Psoas muscle (tissue), 7 donors: ENCODE measurements at regions not wholly inside any gene's neighbourhood (a gene's known extent, or its start where the extent isn't known, plus 50 kb on each side); places are given as distances from the start of the nearest gene placed in this dataset.

Experiments
- ATAC-seq, 4 donors: fragments of 200-7000 bp; cut with Tn5 transposase; one replicate each; pipeline ENCODE4 v1.9.1; 2020; ENCODE audit warnings: moderate library complexity in 3 of 4, mild to moderate bottlenecking in 2 of 4
- DNase-seq, 2 donors: peaks; one replicate each; pipeline ENCODE4 v3.0.0-alpha.2; 2020
- H3K27ac ChIP-seq: fragments of 200-600 bp; one replicate; pipeline ENCODE4 v1.8.0; 2022
- H3K27me3 ChIP-seq, 3 donors: fragments of 200-600 bp in 1 of 3; one replicate each; pipeline versions ENCODE4 v1.6.1 to v1.8.0; 2013 to 2022; ENCODE audit warnings: low read length in 2 of 3, mild to moderate bottlenecking in 2 of 3, moderate library complexity in 1 of 3; ENCODE audit not compliant: insufficient read depth in 3 of 3
- H3K36me3 ChIP-seq, 2 donors: fragments of 200-600 bp in 1 of 2; one replicate each; pipeline versions ENCODE4 v1.6.1 to v1.8.0; 2013 to 2022; ENCODE audit warnings: low read depth in 1 of 2, mild to moderate bottlenecking in 1 of 2, moderate library complexity in 1 of 2; ENCODE audit not compliant: insufficient read depth in 1 of 2
- H3K4me1 ChIP-seq: fragments of 200-600 bp; one replicate; pipeline ENCODE4 v1.8.0; 2022
- H3K4me3 ChIP-seq: fragments of 200-600 bp; one replicate; pipeline ENCODE4 v1.8.0; 2022; ENCODE audit warnings: mild to moderate bottlenecking
- H3K9me3 ChIP-seq: fragments of 200-600 bp; one replicate; pipeline ENCODE4 v1.8.0; 2022
- WGBS, 3 donors: extraction: QIAGEN DNeasy Blood & Tissue Kit; methylation state at CpG; one replicate each; pipeline versions ENCODE4 v1.1.6 to v1.1.7; 2013; 5-methylcytosine and 5-hydroxymethylcytosine counted together
- intact Hi-C, 2 donors: fragments of 100-400 bp; cut with DNase I; formaldehyde crosslinking; loops; one replicate each; pipeline versions ENCODE4 v1.11.0 to v1.14.2; 2022
- TF ChIP-seq, protein P1 (sequence below): fragments of 200-600 bp; IDR thresholded peaks from one replicate; pipeline ENCODE4 v1.8.0; 2022; ENCODE audit warnings: antibody characterized with exemption
- donor health status: healthy with polysubstance abuse.
- donor health status: DM: no; HTN: no; CAD: no; lungs with moderate emphysema.
- donor health status: Bipolar disorder and iron deficiency.
- donor health status: healthy.
- donor health status: DM: yes; HTN: yes; CAD: no.
- donor health status: DM: no; HTN: no; CAD: no.
- donor health status: DM: yes; HTN: yes; CAD: no.

- DNase-seq (no peak), ATAC-seq (no peak)
- Histone ChIP-seq H3K4me3 (no peak overlapping the region), H3K27ac (no peak overlapping the region), H3K9me3 (no peaks in the 10 kb centered on the region), H3K27me3 (no peaks in the 10 kb centered on the region), H3K4me1 (no peaks in the 10 kb centered on the region), H3K36me3 (no peaks in the 10 kb centered on the region)
- intact Hi-C loops, result no loop called here
- TF ChIP-seq, protein P1, sequence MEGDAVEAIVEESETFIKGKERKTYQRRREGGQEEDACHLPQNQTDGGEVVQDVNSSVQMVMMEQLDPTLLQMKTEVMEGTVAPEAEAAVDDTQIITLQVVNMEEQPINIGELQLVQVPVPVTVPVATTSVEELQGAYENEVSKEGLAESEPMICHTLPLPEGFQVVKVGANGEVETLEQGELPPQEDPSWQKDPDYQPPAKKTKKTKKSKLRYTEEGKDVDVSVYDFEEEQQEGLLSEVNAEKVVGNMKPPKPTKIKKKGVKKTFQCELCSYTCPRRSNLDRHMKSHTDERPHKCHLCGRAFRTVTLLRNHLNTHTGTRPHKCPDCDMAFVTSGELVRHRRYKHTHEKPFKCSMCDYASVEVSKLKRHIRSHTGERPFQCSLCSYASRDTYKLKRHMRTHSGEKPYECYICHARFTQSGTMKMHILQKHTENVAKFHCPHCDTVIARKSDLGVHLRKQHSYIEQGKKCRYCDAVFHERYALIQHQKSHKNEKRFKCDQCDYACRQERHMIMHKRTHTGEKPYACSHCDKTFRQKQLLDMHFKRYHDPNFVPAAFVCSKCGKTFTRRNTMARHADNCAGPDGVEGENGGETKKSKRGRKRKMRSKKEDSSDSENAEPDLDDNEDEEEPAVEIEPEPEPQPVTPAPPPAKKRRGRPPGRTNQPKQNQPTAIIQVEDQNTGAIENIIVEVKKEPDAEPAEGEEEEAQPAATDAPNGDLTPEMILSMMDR, result no peak
- WGBS, 3 donors, result 84 to 96% (median 86%) methylated on average over 3 of the region's 3 CpGs
Measured at GRCh38 chr10:10901906-10902305, 115.8 kb upstream of the CELF2 start.

DNA sequence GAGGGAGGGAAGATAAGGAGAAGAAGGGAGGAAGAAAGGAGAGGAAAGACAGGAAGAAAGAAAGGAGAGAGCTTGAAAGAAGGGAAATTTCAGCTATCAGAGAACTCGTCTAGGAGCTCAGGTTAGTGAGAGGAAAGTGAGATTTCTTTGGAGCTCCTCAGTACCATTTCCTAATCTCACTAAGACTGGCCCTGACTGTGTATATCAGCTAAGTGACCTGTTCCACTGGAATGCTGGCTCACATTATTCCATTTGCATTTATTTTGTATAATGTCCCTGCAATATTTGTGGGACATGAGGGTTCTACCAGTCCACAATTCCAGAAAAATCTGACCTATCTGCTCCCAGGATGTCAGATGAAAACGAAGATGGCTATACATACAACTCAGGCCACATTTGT is 114.7 kb upstream of the CELF2 start:
- intact Hi-C loops, result no loop called here
- H3K27me3 ChIP-seq, result no peaks in the 10 kb centered on the region
- H3K27ac ChIP-seq, result no peak overlapping the region
- DNase-seq (no peak), ATAC-seq (no peak)
- H3K4me3 ChIP-seq, result no peak overlapping the region
- no peaks in the 10 kb centered on the region for H3K36me3 ChIP-seq
- H3K4me1 ChIP-seq, result no peaks in the 10 kb centered on the region
- 82 to 93% (median 89%) methylated on average over 2 of the region's 2 CpGs for WGBS, 3 donors
- H3K9me3 ChIP-seq, result no peaks in the 10 kb centered on the region
- TF ChIP-seq, protein P1, result no peak

GRCh38 chr10:10903620-10904019 is 114.1 kb upstream of the CELF2 start:
- H3K4me3 ChIP-seq, result no peak overlapping the region

DNA sequence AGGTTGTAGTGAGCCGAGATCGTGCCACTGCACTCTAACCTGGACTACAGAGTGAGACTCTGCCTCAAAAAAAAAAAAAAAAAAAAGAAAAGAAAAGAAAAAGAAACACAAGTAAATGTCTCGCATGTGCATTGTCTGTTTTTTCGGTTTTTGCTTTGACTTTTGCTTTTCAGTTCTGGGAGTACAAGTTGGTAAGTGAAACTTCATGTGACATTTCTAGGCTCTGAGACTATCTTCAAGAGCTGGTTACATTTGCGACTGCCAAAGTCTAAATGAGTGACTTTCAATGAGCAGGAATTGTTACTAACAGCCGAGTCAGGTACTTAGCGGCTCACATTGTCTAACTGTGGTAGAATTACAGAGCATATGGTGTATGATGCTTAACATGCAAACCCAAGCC is 107.0 kb upstream of the CELF2 start:
- Histone ChIP-seq H3K27ac (peak overlapping the region; percentile 92), H3K27me3 (no peaks in the 10 kb centered on the region), H3K4me1 (peaks cover 30% of the 10 kb centered on the region), H3K9me3 (no peaks in the 10 kb centered on the region), H3K36me3 (no peaks in the 10 kb centered on the region), H3K4me3 (no peak overlapping the region)
- DNase-seq, result no peak
- no peak for ATAC-seq
- intact Hi-C loops, result loop anchor here (5.0 kb wide), 2 partner anchors 102 to 107 kb away; partner anchors contain the start of gene CELF2 (in 1 of the 2)
- TF ChIP-seq, protein P1, result no peak
- 89 to 95% (median 91%) methylated on average over 7 of the region's 7 CpGs for WGBS, 3 donors

More at GRCh38 chr10:10903620-10904019, 114.1 kb upstream of the CELF2 start:
- TF ChIP-seq, protein P1, result no peak
- intact Hi-C loops, result no loop called here
- Histone ChIP-seq H3K36me3 (no peaks in the 10 kb centered on the region), H3K9me3 (no peaks in the 10 kb centered on the region), H3K27me3 (no peaks in the 10 kb centered on the region), H3K4me1 (no peaks in the 10 kb centered on the region), H3K27ac (no peak overlapping the region)
- WGBS, 3 donors, result 86 to 93% (median 88%) methylated on average over 2 of the region's 2 CpGs
- ATAC-seq, result no peak
- no peak for DNase-seq

- Histone ChIP-seq H3K27me3 (no peaks in the 10 kb centered on the region), H3K4me1 (peaks cover 30% of the 10 kb centered on the region), H3K36me3 (no peaks in the 10 kb centered on the region), H3K27ac (peak overlapping the region; percentile 92), H3K9me3 (no peaks in the 10 kb centered on the region), H3K4me3 (peak overlapping the region; percentile 59)
- TF ChIP-seq, protein P1, result no peak
- intact Hi-C loops, result loop anchor here (5.0 kb wide), 2 partner anchors 101 to 106 kb away; partner anchors contain the start of gene CELF2 (in 1 of the 2)
- WGBS, 3 donors, result 63 to 82% (median 71%) methylated on average over 5 of the region's 5 CpGs
- ATAC-seq (no peak), DNase-seq (no peak)
Measured at GRCh38 chr10:10911035-10911434, 106.6 kb upstream of the CELF2 start.
